ENCODE measurements at regions not wholly inside any gene's neighbourhood (a gene's known extent, or its start where the extent isn't known, plus 50 kb on each side); places are given as distances from the start of the nearest gene placed in this dataset.

DNA sequence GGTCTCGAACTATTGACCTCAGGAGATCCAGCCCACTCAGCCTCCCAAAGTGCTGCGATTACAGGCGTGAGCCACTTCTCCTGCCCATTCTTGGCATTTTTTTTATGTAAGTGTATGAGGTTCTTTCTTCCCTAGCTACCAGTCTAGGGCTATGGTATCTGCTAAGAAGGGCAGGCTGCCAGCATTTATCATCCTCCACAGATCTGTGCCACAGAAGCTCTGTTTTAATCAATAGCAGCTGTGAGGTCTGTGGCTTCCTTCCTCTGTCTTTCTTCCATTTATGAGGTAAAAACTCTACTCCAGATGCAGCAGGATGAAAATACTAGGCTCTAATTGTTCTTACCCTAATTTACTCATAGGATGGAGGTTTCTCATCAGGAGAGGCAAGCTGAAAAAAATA, 1382.4 kb upstream of the ADGRB3 start:
- TF ChIP-seq, protein P1, sequence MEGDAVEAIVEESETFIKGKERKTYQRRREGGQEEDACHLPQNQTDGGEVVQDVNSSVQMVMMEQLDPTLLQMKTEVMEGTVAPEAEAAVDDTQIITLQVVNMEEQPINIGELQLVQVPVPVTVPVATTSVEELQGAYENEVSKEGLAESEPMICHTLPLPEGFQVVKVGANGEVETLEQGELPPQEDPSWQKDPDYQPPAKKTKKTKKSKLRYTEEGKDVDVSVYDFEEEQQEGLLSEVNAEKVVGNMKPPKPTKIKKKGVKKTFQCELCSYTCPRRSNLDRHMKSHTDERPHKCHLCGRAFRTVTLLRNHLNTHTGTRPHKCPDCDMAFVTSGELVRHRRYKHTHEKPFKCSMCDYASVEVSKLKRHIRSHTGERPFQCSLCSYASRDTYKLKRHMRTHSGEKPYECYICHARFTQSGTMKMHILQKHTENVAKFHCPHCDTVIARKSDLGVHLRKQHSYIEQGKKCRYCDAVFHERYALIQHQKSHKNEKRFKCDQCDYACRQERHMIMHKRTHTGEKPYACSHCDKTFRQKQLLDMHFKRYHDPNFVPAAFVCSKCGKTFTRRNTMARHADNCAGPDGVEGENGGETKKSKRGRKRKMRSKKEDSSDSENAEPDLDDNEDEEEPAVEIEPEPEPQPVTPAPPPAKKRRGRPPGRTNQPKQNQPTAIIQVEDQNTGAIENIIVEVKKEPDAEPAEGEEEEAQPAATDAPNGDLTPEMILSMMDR (IDR thresholded peaks at IDR 0.05; ENCODE audit: insufficient read depth, low read depth, low read length), result no peak
- peak; percentile 0 for DNase-seq (ENCODE audit: low read depth)

DNA sequence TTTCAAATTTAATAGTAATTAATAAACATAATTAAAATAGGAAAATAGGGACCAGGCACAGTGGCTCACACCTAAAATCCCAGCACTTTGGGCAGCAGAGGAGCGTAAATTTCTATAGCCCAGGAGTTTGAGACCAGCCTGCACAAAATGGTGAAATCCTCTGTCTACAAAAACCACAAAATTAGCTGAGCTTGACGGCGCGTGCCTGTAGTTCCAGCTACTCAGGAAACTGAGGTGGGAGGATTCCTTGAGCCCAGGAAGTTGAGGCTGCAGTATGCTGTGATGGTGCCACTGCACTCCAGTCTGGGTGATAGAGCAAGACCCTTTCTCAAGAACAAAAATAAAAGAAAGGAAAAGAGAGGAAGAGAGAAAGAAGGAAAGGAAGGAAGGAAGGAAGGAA, 1387.0 kb upstream of the ADGRB3 start:
- TF ChIP-seq, protein P1 (IDR thresholded peaks at IDR 0.05; ENCODE audit: insufficient read depth, low read depth, low read length), result no peak
- no peak for DNase-seq (ENCODE audit: low read depth)
- no peak overlapping the region for H3K4me3 ChIP-seq (ENCODE audit: low read depth, low read length)

More for the DNA sequence above, 1382.4 kb upstream of the ADGRB3 start:
- no peak overlapping the region for H3K4me3 ChIP-seq (ENCODE audit: low read depth, low read length)

DNA sequence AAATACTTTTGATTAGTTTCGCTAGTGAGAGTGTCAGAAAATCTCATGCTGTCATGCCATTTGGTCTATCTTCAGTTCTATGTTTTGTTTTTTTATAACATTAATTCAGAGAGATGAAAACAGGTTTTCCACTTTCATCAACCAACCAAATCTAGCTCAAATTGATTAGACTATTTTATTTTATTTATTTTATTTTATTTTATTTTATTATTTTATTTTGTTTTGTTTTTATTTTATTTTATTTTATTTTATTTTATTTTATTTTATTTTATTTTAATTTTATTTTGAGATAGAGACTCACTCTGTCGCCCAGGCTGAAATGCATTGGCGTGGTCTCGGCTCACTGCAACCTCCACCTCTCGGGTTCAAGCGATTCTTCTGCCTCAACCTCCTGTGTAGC, 1391.0 kb upstream of the ADGRB3 start:
- TF ChIP-seq, protein P1 (IDR thresholded peaks at IDR 0.05; ENCODE audit: insufficient read depth, low read depth, low read length), result no peak
- DNase-seq (ENCODE audit: low read depth), result no peak
- no peak overlapping the region for H3K4me3 ChIP-seq (ENCODE audit: low read depth, low read length)

DNA sequence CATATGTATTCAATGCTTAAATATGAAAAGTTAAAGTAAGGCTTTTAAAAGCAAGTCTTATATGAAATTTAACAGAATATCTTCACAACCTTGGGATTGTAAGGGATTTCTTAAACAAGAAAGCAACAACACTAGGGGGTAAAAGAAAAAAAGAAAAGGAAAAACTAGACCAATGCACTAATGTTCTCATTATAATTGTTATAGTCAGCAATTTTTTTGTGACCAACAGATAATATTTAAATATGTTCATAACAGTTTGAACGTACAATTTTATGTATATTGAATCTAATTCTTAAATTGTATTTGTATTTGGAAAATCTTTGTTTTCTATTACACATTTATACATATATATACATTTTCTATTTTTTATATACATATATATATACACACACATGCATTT, 1397.8 kb upstream of the ADGRB3 start:
- TF ChIP-seq, protein P1 (IDR thresholded peaks at IDR 0.05; ENCODE audit: insufficient read depth, low read depth, low read length), result no peak
- no peak for DNase-seq (ENCODE audit: low read depth)
- no peak overlapping the region for H3K4me3 ChIP-seq (ENCODE audit: low read depth, low read length)

DNA sequence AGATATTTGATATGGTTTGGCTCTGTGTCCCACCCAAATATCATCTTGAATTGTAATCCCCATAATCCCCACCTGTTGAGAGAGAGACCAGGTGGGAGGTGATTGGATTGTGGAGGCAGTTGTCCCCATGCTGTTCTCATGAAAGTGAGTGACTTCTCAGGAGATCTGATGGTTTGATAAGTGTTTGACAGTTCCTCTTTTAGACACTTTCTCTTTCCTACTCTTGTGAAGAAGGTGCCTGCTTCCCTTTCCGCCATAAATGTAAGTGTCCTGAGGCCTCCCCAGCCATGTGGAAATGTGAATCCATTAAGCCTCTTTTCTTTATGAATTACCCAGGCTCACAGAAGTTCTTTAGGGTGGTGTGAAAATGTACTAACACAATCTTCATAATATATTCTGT, 1404.0 kb upstream of the ADGRB3 start:
- no peak for DNase-seq (ENCODE audit: low read depth)
- TF ChIP-seq, protein P1 (IDR thresholded peaks at IDR 0.05; ENCODE audit: insufficient read depth, low read depth, low read length), result no peak
- H3K4me3 ChIP-seq (ENCODE audit: low read depth, low read length), result no peak overlapping the region

DNA sequence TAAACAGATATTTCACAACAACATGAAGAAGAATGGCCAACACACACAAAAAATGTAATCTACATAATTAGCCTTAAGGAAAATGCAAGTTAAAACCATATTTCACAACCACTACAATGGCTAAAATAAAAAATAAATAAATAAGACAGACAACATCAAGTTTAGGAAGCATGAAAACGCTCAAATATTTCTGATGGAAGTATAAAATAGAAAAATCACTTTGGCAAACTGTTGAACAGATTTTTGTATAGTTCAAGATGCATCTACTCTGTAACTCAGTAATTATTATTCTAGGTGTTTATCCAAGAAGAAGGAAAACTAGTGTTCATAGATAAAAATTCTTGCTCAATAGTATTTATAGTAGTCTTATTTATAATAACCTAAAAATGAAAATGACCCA, 1410.1 kb upstream of the ADGRB3 start:
- H3K4me3 ChIP-seq (ENCODE audit: low read depth, low read length), result no peak overlapping the region
- DNase-seq (ENCODE audit: low read depth), result no peak
- TF ChIP-seq, protein P1 (IDR thresholded peaks at IDR 0.05; ENCODE audit: insufficient read depth, low read depth, low read length), result no peak

DNA sequence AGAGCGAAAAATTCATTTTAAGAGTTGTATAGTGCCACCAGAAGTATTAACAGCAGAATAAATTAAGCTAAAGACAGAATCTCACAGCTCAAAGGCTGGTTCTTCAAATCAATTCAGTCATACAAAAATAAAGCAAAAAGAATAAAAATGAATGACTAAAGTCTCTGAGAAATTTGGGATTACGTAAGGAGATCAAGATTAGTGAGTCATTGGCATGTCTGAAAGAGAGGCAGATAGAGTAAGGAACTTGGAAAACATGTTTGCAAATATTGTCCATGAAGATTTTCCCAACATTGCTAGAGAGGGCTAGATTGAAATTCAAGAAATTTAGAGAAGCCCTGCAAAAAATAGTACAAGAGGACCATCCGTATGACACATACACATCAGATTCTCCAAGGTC, 1413.9 kb upstream of the ADGRB3 start:
- DNase-seq (ENCODE audit: low read depth), result no peak
- TF ChIP-seq, protein P1 (IDR thresholded peaks at IDR 0.05; ENCODE audit: insufficient read depth, low read depth, low read length), result no peak
- H3K4me3 ChIP-seq (ENCODE audit: low read depth, low read length), result no peak overlapping the region
